ENCODE measurements at regions not wholly inside any gene's neighbourhood (a gene's known extent, or its start where the extent isn't known, plus 50 kb on each side); places are given as distances from the start of the nearest gene placed in this dataset.

DNA sequence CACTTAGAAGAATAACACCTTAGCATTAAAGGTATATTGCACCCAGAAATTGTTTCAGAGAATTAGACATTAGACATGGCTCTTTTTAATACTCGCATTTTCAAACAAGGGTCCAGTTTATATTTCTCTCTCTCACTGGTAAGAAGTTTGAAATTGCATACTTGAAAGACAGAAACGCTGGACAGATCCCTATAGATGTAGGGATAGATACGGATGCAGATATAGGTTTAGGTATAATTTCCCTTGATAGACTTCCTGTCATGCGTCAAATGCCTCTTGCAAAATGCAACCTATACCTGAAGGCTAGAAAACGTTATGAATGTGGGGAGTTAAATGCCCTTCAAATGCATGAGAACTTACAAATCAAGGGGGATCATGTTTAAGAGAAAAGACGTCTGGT, 99.4 kb upstream of the BCL6 start:
- H3K27me3 ChIP-seq (replicated peaks in 1 of 4; ENCODE audit: control extremely low read depth in 1 of 4, control insufficient read depth in 3 of 4, insufficient read depth in 4 of 4, low read length in 3 of 4), result no peaks in the 10 kb centered on the region
- no CpG with 5 or more reads among the region's 6 CpGs for WGBS (ENCODE audit: insufficient coverage)
- no peak overlapping the region for H3K9ac ChIP-seq (ENCODE audit: low read length)
- H3K4me2 ChIP-seq (replicated peaks; ENCODE audit: low read depth, low read length, poor library complexity, severe bottlenecking), result no peak overlapping the region
- POLR2A ChIA-PET, result no interaction called here
- H3K4me1 ChIP-seq (ENCODE audit: control insufficient read depth in 2 of 2, insufficient read depth in 2 of 2, low read length in 2 of 2), result no peaks in the 10 kb centered on the region
- H3K36me3 ChIP-seq (replicated peaks in 1 of 2; ENCODE audit: control extremely low read depth in 1 of 2, control insufficient read depth in 1 of 2, extremely low read depth in 1 of 2, insufficient read depth in 2 of 2, low read length in 1 of 2), result no peaks in the 10 kb centered on the region
- H2AFZ ChIP-seq (ENCODE audit: insufficient read depth, low read depth, low read length, poor library complexity, severe bottlenecking), result no peak overlapping the region
- no peak for ATAC-seq (ENCODE audit: low read depth)
- CTCF ChIA-PET, result interaction anchor here (1.2 kb wide), 1 partner anchor 102 kb away, joined by 3 read pairs; no protein-coding TSS in a partner anchor
- no peaks in the 10 kb centered on the region for H3K9me3 ChIP-seq (ENCODE audit: control extremely low read depth in 1 of 3, control insufficient read depth in 2 of 3, insufficient read depth in 1 of 3, low read length in 2 of 3)
- intact Hi-C loops (cut with micrococcal nuclease), result no loop called here
- Mint-ChIP-seq H3K4me3 (no peak overlapping the region), H3K27me3 (peaks cover 5% of the 10 kb centered on the region), H3K27ac (no peak overlapping the region), H3K4me1 (no peaks in the 10 kb centered on the region), H3K9me3 (ENCODE audit: insufficient read depth) (no peaks in the 10 kb centered on the region)
- no peak overlapping the region for H3K27ac ChIP-seq (ENCODE audit: low read length in 2 of 2)
- no peaks in the 10 kb centered on the region for H3K79me2 ChIP-seq (ENCODE audit: control insufficient read depth, insufficient read depth, low read length)
- no peak for DNase-seq
- H4K20me1 ChIP-seq (ENCODE audit: control insufficient read depth, insufficient read depth, low read length, poor library complexity, severe bottlenecking), result no peaks in the 10 kb centered on the region
- H3K4me3 ChIP-seq (ENCODE audit: control extremely low read depth in 1 of 5, extremely low read depth in 1 of 5, insufficient read depth in 1 of 5, low read depth in 2 of 5, low read length in 4 of 5), result no peak overlapping the region
- no peak for TF ChIP-seq CTCF (IDR thresholded peaks at IDR 0.05)
- no peak for TF ChIP-seq EZH2 (IDR thresholded peaks at IDR 0.05; ENCODE audit: borderline replicate concordance, insufficient read depth, low read depth, low read length, poor library complexity, severe bottlenecking)

DNA sequence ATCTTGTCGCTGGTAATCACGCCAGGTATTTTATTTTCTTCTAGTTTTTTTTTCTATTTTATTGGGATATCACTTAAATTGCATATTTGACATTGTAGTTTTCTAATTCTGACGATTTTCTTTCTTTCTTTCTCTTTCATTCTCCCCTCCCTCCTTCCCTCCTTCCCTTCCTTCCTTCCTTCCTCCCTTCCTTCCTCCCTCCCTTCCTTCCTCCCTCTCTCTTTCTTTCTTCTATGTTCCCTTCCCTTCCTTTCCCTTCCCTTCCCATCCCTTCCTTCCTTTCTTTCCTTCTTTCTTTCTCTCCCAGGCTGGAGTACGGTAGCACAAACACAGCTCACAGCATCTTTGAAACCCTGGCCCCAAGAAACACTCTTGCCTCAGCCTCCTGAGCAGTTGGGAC, 100.6 kb upstream of the BCL6 start:
- Histone ChIP-seq H3K9ac (ENCODE audit: low read length) (no peak overlapping the region), H3K9me3 (ENCODE audit: control extremely low read depth in 1 of 3, control insufficient read depth in 2 of 3, insufficient read depth in 1 of 3, low read length in 2 of 3) (no peaks in the 10 kb centered on the region), H3K4me2 (replicated peaks; ENCODE audit: low read depth, low read length, poor library complexity, severe bottlenecking) (no peak overlapping the region), H3K27ac (ENCODE audit: low read length in 2 of 2) (no peak overlapping the region), H3K79me2 (ENCODE audit: control insufficient read depth, insufficient read depth, low read length) (no peaks in the 10 kb centered on the region), H3K4me3 (ENCODE audit: control extremely low read depth in 1 of 5, extremely low read depth in 1 of 5, insufficient read depth in 1 of 5, low read depth in 2 of 5, low read length in 4 of 5) (no peak overlapping the region), H3K4me1 (ENCODE audit: control insufficient read depth in 2 of 2, insufficient read depth in 2 of 2, low read length in 2 of 2) (no peaks in the 10 kb centered on the region), H4K20me1 (ENCODE audit: control insufficient read depth, insufficient read depth, low read length, poor library complexity, severe bottlenecking) (no peaks in the 10 kb centered on the region), H3K27me3 (replicated peaks in 1 of 4; ENCODE audit: control extremely low read depth in 1 of 4, control insufficient read depth in 3 of 4, insufficient read depth in 4 of 4, low read length in 3 of 4) (no peaks in the 10 kb centered on the region), H2AFZ (ENCODE audit: insufficient read depth, low read depth, low read length, poor library complexity, severe bottlenecking) (no peak overlapping the region), H3K36me3 (replicated peaks in 1 of 2; ENCODE audit: control extremely low read depth in 1 of 2, control insufficient read depth in 1 of 2, extremely low read depth in 1 of 2, insufficient read depth in 2 of 2, low read length in 1 of 2) (no peaks in the 10 kb centered on the region)
- ATAC-seq (ENCODE audit: low read depth), result no peak
- WGBS (ENCODE audit: insufficient coverage), result 90% methylated on average over 1 of the region's 4 CpGs
- Mint-ChIP-seq H3K27me3 (peaks cover under 1% of the 10 kb centered on the region), H3K27ac (no peak overlapping the region), H3K9me3 (ENCODE audit: insufficient read depth) (no peaks in the 10 kb centered on the region), H3K4me3 (no peak overlapping the region), H3K4me1 (no peaks in the 10 kb centered on the region)
- ChIA-PET CTCF (interaction anchor here (1.2 kb wide), 1 partner anchor 101 kb away, joined by 3 read pairs; no protein-coding TSS in a partner anchor), POLR2A (no interaction called here)
- no peak for TF ChIP-seq EZH2 (IDR thresholded peaks at IDR 0.05; ENCODE audit: borderline replicate concordance, insufficient read depth, low read depth, low read length, poor library complexity, severe bottlenecking)
- no peak for TF ChIP-seq CTCF (IDR thresholded peaks at IDR 0.05)
- intact Hi-C loops (cut with micrococcal nuclease), result no loop called here
- no peak for DNase-seq

Data from B cell (primary cell).